ENCODE measurements at regions not wholly inside any gene's neighbourhood (a gene's known extent, or its start where the extent isn't known, plus 50 kb on each side); places are given as distances from the start of the nearest gene placed in this dataset.

- no peak for TF ChIP-seq CTCF (IDR thresholded peaks at IDR 0.05; ENCODE audit: insufficient read depth, low read depth, low read length)
- no peak for TF ChIP-seq EZH2 (IDR thresholded peaks at IDR 0.05; ENCODE audit: insufficient read depth, low read length)
Observed at GRCh38 chr14:88989911-88990310, 165.5 kb downstream of the TTC8 start.

Data from astrocyte (in vitro differentiated cells and primary cell).